Caki2 (cell line): ENCODE measurements at regions not wholly inside any gene's neighbourhood (a gene's known extent, or its start where the extent isn't known, plus 50 kb on each side); places are given as distances from the start of the nearest gene placed in this dataset.

Experiments
- DNase-seq: peaks from one replicate; pipeline ENCODE4 v3.0.0-alpha.2; 2015; ENCODE audit warnings: low read depth
- in situ Hi-C: cut with HindIII; loops from 2 replicates; pipeline ENCODE4 v1.10.0; 2016; ENCODE audit warnings: low sequenced_read_pairs, low pct_unique_long_range_greater_than_20kb, mixed read lengths

- no peak for DNase-seq
- in situ Hi-C loops, result no loop called here
Observed at GRCh38 chr5:82798676-82799075, 278.5 kb downstream of the TMEM167A start.

DNA sequence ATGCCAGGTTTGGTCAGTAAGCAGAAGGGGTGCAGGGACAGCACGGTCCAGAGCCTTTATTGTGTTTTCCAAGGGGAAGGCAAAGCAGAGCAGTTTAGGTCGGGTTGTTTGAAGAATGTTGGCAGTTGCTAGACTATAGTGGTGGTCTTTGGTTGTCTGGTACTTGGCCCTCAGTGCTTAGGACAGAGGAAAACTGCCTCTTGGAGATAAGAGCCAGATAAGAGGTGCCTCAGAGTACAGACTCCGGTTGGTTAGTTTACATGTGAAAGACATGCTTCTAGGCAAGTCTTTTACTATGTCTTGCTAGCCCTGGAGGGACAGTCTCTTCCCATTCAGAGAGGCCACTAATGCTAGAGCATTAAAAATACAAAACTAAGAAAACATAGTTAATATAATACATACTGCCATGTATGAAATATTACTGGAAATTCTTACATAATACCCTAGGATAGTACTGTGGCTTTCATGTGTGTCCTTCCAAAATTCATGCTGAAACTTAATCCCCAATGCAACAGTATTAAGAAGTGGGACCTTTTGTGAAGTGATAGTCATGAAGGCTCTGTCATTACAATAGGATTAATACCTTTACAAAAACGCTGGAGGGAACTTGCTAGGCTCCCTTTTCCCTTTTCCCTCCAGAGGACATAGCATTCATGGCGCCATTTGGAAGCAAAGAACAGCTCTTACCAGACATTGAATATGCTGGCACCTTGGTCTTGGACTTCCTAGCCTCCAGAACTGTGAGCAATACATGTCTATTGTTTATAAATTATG lies 280.4 kb downstream of the TMEM167A start:
- DNase-seq, result no peak
- in situ Hi-C loops, result no loop called here

- in situ Hi-C loops, result no loop called here
- no peak for DNase-seq
Observed at GRCh38 chr5:82794876-82795275, 282.3 kb downstream of the TMEM167A start.

GRCh38 chr5:82793808-82794419 lies 283.3 kb downstream of the TMEM167A start:
- in situ Hi-C loops, result no loop called here
- no peak for DNase-seq

- DNase-seq, result no peak
- in situ Hi-C loops, result no loop called here
Observed at GRCh38 chr5:82792096-82792495, 285.1 kb downstream of the TMEM167A start.

GRCh38 chr5:82789095-82789494 lies 288.1 kb downstream of the TMEM167A start:
- in situ Hi-C loops, result no loop called here
- no peak for DNase-seq

DNA sequence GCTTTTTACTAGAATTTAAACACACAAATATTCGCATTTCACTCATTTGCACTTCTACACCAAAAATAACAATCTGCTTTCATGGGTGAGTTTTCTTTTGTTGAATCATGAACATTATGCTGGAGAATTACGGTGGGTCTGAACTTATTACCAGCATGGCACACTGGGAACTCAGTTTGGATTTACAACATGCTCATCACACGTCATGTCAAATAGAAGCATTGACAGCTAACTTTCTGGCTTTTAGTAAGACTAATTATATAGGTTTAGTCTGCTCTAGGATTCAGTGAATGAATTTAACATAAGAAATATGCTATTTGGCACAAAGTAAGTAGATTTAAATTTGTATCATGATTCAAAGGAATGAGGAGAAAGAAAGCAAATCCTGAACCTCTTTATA lies 290.4 kb downstream of the TMEM167A start:
- DNase-seq, result no peak
- in situ Hi-C loops, result no loop called here

DNA sequence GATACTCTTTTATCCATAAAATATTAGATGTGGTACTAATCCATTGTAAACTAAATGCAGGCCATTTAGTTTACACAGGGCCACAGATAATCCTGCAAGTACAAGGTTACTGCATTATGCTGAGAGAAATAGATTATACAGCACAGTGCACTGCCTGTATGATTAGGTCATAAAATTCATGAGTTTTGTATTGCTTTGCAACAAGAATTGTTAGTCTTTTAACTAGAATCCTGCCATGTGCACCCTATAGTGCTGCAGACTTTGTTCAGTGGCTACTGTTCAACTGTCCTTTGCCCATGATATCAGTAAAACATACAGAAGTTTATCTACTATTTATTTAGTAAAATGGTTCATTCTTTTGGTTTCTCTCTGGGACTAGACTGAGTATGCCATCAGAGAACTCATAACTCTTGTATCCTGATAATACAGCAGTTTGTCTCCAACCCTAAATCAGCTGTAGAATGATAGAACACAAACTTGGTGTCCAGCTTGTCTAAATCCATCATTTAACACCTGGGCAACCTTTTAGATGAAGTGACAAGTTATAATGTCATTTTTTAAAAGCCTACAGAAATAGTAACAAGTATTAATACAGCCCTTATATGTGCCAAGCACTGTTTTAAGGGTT lies 291.2 kb downstream of the TMEM167A start:
- in situ Hi-C loops, result no loop called here
- DNase-seq, result no peak

- in situ Hi-C loops, result no loop called here
- no peak for DNase-seq
Observed at GRCh38 chr5:82785456-82785855, 291.7 kb downstream of the TMEM167A start.

- in situ Hi-C loops, result no loop called here
- DNase-seq, result no peak
Observed at GRCh38 chr5:82784521-82784920, 292.7 kb downstream of the TMEM167A start.

DNA sequence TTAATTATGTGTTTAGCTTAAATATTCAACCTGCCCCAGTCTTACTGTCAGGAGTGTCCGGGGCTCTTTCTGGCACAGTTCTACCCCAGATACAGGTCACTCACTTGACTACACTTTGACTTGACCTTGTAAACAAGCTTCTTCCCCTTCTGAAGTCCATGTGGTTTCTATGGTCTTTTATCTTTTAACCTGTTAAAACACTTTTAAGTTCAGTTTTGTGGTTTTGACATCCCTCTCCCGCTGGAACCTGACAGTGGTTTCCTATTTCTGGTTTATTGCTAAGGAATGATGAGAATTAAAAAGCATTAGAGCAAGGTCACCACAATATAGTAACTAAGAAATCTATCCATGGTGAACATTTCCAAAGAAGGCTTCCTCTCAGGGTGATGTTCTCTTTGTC lies 300.1 kb downstream of the TMEM167A start:
- in situ Hi-C loops, result no loop called here

DNA sequence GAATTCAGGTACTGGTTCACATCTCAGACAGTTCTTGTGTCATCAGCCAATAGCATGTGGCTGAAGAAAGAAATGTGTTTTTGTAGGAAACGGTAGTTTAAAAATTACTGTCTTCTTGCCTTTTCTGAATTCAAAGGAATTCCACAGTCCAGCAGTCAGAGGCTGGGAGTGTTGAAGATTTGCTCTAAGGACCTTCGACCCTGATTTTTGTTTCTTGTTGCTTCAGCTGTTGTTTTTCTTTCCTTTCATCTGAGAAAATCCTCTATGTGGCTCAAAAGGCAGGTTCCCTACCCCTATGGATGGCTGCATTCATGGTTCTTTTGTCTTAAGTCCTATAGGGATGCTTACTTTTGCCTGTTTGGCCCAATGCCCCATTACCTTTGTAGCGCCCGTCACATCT lies 304.9 kb downstream of the TMEM167A start:
- DNase-seq, result no peak
- in situ Hi-C loops, result no loop called here

More for the DNA sequence above, 300.1 kb downstream of the TMEM167A start:
- DNase-seq, result no peak

DNA sequence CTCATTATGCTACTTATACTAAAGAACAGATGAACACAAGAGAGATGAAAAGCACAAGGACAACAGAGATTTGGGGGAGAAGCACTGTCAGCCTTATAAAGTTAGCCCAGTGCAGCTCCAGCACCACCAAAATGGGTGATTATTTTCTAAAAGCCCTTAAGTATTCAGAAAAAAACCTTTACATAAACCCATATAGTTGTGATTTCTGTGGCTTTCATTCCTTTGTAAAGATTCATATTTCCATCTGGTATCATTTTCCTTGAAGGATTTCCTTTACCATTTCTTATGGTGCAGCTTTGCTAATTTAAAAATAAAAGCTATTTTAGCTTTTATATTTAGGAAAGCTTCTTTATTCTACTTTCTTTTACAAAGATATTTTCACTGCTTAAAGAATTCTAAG lies 311.0 kb downstream of the TMEM167A start:
- no peak for DNase-seq
- in situ Hi-C loops, result no loop called here

DNA sequence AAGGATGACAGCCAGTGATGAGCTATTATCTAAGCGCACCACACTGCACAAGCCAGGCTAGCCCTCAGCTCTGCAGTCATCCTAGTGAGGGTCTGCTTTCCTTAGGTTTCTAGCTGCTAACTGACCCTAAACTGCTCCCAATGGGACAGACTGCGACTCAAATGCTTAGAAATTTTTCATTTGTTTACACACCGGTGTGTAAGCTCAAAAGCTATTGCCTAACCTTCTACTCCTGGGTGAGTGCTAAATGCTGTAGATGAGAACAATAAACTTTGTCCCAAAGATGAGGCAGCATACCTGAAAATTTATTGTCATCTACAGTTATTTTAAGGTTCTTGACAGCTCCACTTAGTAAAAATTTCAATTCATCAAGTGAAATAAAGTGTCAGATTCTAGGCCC lies 311.4 kb downstream of the TMEM167A start:
- in situ Hi-C loops, result no loop called here
- no peak for DNase-seq

DNA sequence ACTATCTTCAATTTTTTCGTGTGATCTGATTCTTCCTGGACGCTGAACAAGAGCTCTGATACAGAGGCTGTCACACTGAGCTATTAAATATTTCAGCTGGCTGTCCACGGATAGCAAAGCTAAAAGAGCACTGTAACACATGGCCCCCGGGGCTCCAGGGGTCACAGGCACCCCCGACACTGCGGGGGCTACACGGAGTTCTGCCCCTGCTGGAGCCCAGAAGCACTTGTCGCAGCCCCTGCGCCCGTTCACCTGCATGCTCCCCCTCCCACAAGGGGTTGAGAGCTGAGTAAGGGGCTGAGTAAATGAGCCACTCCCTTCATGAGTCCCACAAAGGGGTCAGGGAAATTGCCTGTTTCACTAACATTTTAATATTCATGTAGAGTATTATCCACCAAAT lies 316.3 kb downstream of the TMEM167A start:
- DNase-seq, result no peak
- in situ Hi-C loops, result no loop called here

- no peak for DNase-seq
- in situ Hi-C loops, result no loop called here
Observed at GRCh38 chr5:82758881-82759280, 318.3 kb downstream of the TMEM167A start.

DNA sequence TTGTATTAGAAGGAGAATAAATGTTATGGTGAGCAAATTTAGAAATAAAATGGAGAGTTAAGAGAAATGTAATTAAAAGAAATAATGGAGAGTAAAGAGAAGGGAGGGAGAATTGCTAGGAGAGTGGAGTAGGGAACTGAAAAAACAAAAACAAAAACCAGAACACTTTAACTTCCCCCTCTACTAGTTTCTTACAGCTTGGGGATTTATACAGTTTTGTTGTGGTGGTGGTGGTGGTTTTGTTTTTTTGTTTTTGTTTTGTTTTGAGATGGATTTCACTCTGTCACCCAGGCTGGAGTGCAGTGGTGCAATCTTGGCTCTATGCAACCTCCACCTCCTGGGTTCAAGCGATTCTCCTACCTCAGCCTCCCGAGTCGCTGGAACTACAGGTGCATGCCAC lies 322.4 kb downstream of the TMEM167A start:
- in situ Hi-C loops, result no loop called here
- DNase-seq, result no peak

DNA sequence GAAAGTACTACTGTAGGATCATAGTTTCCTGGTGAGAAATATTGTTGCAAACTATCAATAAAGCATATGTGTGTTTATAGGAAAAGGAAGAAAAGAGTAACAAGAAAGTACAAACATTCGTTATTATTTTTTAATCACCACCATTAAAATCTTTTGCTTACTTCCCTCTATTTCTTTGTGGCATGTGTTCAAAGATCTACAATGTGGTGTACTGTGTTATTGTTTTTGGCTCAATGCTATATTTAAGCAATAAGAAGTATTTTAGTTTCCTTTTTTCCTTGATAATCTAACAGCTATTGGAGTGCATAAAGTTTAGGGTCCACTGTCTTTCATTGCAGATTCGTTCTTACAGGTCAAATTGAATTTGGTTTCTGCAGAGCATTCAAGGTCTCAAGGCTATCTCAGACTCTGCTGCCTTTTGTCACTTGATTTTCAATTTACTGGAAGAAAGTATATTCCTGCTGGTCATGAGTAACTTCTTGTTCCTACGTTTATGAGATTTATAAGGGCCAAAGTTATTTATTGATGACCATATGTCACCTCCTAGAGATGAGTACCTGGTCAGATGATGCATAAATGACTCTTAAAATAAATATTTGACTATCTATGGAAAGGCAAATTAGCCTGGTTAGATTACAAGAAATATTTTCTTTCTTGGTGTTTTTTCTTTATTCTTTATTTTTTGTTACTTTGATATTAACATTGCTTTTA lies 323.0 kb downstream of the TMEM167A start:
- no peak for DNase-seq
- in situ Hi-C loops, result no loop called here

- DNase-seq, result no peak
- in situ Hi-C loops, result no loop called here
Observed at GRCh38 chr5:82753374-82753773, 323.8 kb downstream of the TMEM167A start.
